Erythroblast (primary cell): ENCODE measurements at regions not wholly inside any gene's neighbourhood (a gene's known extent, or its start where the extent isn't known, plus 50 kb on each side); places are given as distances from the start of the nearest gene placed in this dataset.

Experiments
- GATA1 ChIP-seq: IDR thresholded peaks from 2 replicates; pipeline ENCODE4 v1.6.1; 2011; ENCODE audit warnings: low read depth, mild to moderate bottlenecking, control low read depth, low read length, moderate library complexity
- POLR2A ChIP-seq: IDR thresholded peaks from 2 replicates; pipeline ENCODE4 v1.6.1; 2011; ENCODE audit warnings: mild to moderate bottlenecking, low read length

GRCh38 chr3:17994167-17994566, 251.7 kb upstream of the TBC1D5 start:
- no peak for TF ChIP-seq POLR2A
- TF ChIP-seq GATA1, result no peak
